Neural progenitor cell (in vitro differentiated cells): ENCODE measurements at regions not wholly inside any gene's neighbourhood (a gene's known extent, or its start where the extent isn't known, plus 50 kb on each side); places are given as distances from the start of the nearest gene placed in this dataset.

Experiments
- EZH2 ChIP-seq: fragments of 200-600 bp; sonication (generic); IDR thresholded peaks from 2 replicates; pipeline ENCODE4 v1.6.1; 2017; ENCODE audit warnings: antibody characterized with exemption, mild to moderate bottlenecking, moderate library complexity
- EZH2phosphoT487 ChIP-seq: fragments of 200-600 bp; sonication (generic); IDR thresholded peaks from 2 replicates; pipeline ENCODE4 v1.6.1; 2017; ENCODE audit warnings: antibody characterized with exemption
- TF ChIP-seq, protein P1 (sequence below): fragments of 200-600 bp; sonication (generic); IDR thresholded peaks from 2 replicates; pipeline ENCODE4 v1.5.1; 2017; ENCODE audit warnings: antibody characterized with exemption, mild to moderate bottlenecking

DNA sequence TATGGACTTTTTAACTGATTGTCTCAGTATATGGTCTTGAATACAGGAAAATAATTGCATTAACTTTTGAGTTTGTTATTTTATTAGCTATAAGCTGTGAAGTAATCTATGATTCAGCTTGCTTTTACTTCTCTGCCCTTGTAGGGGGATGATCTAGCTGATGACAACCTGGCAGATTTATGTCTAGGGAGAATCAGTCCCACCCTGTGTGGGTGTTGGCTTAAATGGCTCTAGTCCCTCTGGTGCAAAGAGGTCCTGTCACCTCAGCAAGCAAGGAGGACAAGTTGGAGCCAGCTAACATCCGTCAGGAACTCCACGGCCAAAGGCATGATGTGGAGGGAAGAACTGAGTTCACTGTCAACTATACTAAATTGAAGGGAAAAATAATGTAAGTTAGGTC lies 495.3 kb downstream of the BMP2 start:
- TF ChIP-seq EZH2 (no peak), EZH2phosphoT487 (no peak)
- TF ChIP-seq, protein P1, sequence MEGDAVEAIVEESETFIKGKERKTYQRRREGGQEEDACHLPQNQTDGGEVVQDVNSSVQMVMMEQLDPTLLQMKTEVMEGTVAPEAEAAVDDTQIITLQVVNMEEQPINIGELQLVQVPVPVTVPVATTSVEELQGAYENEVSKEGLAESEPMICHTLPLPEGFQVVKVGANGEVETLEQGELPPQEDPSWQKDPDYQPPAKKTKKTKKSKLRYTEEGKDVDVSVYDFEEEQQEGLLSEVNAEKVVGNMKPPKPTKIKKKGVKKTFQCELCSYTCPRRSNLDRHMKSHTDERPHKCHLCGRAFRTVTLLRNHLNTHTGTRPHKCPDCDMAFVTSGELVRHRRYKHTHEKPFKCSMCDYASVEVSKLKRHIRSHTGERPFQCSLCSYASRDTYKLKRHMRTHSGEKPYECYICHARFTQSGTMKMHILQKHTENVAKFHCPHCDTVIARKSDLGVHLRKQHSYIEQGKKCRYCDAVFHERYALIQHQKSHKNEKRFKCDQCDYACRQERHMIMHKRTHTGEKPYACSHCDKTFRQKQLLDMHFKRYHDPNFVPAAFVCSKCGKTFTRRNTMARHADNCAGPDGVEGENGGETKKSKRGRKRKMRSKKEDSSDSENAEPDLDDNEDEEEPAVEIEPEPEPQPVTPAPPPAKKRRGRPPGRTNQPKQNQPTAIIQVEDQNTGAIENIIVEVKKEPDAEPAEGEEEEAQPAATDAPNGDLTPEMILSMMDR = no peak
